HK-2 (cell line): ENCODE measurements at regions not wholly inside any gene's neighbourhood (a gene's known extent, or its start where the extent isn't known, plus 50 kb on each side); places are given as distances from the start of the nearest gene placed in this dataset.
A peak's percentile ranks its signal among the peaks of the same experiment; 100 is the strongest.
"Not testable (repeated sequence)": the region's sequence is repeated elsewhere in the genome, so short reads cannot be mapped to it uniquely, and the experiment has no call there.

Source experiments
- DNase-seq: peaks from one replicate; pipeline ENCODE4 v3.0.0-alpha.2; 2018; ENCODE audit not compliant: unreplicated experiment

GRCh38 chr3:66552846-66553245, 52.0 kb upstream of the LRIG1 start:
- DNase-seq = no peak

GRCh38 chr3:66553441-66554113, 52.8 kb upstream of the LRIG1 start:
- no peak for DNase-seq

GRCh38 chr3:66554178-66554577, 53.4 kb upstream of the LRIG1 start:
- DNase-seq = no peak

GRCh38 chr3:66555214-66555844, 54.5 kb upstream of the LRIG1 start:
- DNase-seq = no peak

- DNase-seq = no peak
These were observed 56.3 kb upstream of the LRIG1 start for GRCh38 chr3:66557170-66557569.

GRCh38 chr3:66559924-66560323, 59.1 kb upstream of the LRIG1 start:
- DNase-seq = not testable (repeated sequence)

- no peak for DNase-seq
These were observed 60.5 kb upstream of the LRIG1 start for GRCh38 chr3:66561367-66561766.

GRCh38 chr3:66565301-66565700, 64.5 kb upstream of the LRIG1 start:
- DNase-seq = no peak

- DNase-seq = no peak
These were observed 66.3 kb upstream of the LRIG1 start for GRCh38 chr3:66567077-66567476.

- no peak for DNase-seq
These were observed 71.4 kb upstream of the LRIG1 start for GRCh38 chr3:66572090-66572675.

GRCh38 chr3:66572938-66573710, 72.3 kb upstream of the LRIG1 start:
- peak; percentile 3 for DNase-seq

GRCh38 chr3:66574091-66574490, 73.3 kb upstream of the LRIG1 start:
- DNase-seq = no peak

- DNase-seq = no peak
These were observed 76.8 kb upstream of the LRIG1 start for GRCh38 chr3:66577426-66578203.

GRCh38 chr3:66581256-66581655, 80.4 kb upstream of the LRIG1 start:
- DNase-seq = no peak

- DNase-seq = peak; percentile 37
These were observed 82.0 kb upstream of the LRIG1 start for GRCh38 chr3:66582721-66583423.

GRCh38 chr3:66583424-66584040, 82.7 kb upstream of the LRIG1 start:
- DNase-seq = no peak

- no peak for DNase-seq
These were observed 84.8 kb upstream of the LRIG1 start for GRCh38 chr3:66585520-66586095.

- no peak for DNase-seq
These were observed 86.0 kb upstream of the LRIG1 start for GRCh38 chr3:66586853-66587252.

GRCh38 chr3:66588340-66588847, 87.6 kb upstream of the LRIG1 start:
- no peak for DNase-seq
